ENCODE measurements at regions not wholly inside any gene's neighbourhood (a gene's known extent, or its start where the extent isn't known, plus 50 kb on each side); places are given as distances from the start of the nearest gene placed in this dataset.
"Not testable (repeated sequence)": the region's sequence is repeated elsewhere in the genome, so short reads cannot be mapped to it uniquely, and the experiment has no call there.

- DNase-seq (ENCODE audit: low spot score), result no peak
Observed at GRCh38 chrY:18919256-18919655, 145.7 kb upstream of the HSFY2 start.

DNA sequence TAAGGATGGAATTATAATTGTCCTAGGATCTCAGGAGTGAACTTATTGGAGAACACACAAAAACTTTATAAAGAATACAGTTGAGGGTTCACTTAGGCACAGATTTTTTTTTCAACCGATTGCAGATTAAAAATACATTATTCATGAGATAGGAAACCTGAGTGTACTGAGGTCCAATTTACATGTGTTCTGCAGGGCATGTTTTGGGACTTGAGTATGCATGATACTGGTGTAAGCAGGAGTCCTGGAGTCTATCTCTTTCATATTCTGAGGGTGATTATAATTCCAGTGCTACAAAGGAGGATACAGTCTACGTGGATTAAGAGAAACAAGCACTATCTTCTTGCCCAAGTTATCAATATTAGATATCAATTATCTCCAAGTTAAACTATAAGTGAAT lies 139.3 kb upstream of the HSFY2 start:
- DNase-seq (ENCODE audit: low spot score), result no peak

DNA sequence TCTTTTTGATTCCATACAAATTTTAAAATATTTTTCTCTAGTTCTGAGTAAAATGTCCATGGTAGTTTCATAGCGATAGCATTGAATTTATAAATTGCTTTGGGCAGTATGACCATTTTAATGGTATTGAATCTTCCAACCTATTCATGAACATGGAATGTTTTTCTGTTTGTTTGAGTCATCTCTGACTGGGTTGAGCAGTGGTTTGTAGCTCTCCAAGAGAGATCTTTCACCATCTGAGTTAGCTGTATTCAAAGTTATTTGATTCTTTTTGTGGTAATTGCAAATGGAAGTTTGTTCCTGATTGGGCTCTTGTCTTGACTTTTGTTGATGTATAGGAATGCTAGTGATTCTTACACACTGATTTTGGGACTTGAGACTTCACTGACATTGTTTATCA lies 136.3 kb upstream of the HSFY2 start:
- DNase-seq (ENCODE audit: low spot score), result no peak

- not testable (repeated sequence) for DNase-seq (ENCODE audit: low spot score)
Observed at GRCh38 chrY:18906198-18906597, 132.7 kb upstream of the HSFY2 start.

GRCh38 chrY:18904296-18904695 lies 130.8 kb upstream of the HSFY2 start:
- no peak for DNase-seq (ENCODE audit: low spot score)

DNA sequence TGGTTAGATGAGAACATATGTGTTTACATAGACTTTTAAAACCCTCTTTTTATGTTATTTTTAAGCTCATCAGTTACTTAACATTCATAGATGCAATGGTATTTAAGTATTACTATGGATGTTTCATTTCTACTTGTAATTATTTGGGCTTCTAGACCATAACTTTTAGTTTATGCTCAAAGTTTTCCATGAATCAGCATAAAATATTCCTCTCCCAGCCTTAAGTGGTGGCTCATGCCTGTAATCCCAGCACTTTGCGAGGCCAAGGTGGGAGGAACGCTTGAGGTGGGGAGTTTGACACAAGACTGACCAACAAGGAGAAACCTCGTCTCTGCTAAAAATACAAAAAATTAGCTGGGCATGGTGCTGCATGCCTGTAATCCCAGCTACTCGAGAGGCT lies 118.5 kb upstream of the HSFY2 start:
- no peak for DNase-seq (ENCODE audit: low spot score)

- no peak for DNase-seq (ENCODE audit: low spot score)
Observed at GRCh38 chrY:18889548-18889947, 116.0 kb upstream of the HSFY2 start.

GRCh38 chrY:18884748-18885147 lies 111.2 kb upstream of the HSFY2 start:
- DNase-seq (ENCODE audit: low spot score), result no peak

GRCh38 chrY:18869145-18869544 lies 95.6 kb upstream of the HSFY2 start:
- not testable (repeated sequence) for DNase-seq (ENCODE audit: low spot score)

- not testable (repeated sequence) for DNase-seq (ENCODE audit: low spot score)
Observed at GRCh38 chrY:18866887-18867551, 93.5 kb upstream of the HSFY2 start.

GRCh38 chrY:18860856-18861255 lies 87.3 kb upstream of the HSFY2 start:
- DNase-seq (ENCODE audit: low spot score), result not testable (repeated sequence)

- not testable (repeated sequence) for DNase-seq (ENCODE audit: low spot score)
Observed at GRCh38 chrY:18858484-18859191, 85.1 kb upstream of the HSFY2 start.

GRCh38 chrY:18855184-18855583 lies 81.6 kb upstream of the HSFY2 start:
- not testable (repeated sequence) for DNase-seq (ENCODE audit: low spot score)

- not testable (repeated sequence) for DNase-seq (ENCODE audit: low spot score)
Observed at GRCh38 chrY:18853323-18853722, 79.8 kb upstream of the HSFY2 start.

DNA sequence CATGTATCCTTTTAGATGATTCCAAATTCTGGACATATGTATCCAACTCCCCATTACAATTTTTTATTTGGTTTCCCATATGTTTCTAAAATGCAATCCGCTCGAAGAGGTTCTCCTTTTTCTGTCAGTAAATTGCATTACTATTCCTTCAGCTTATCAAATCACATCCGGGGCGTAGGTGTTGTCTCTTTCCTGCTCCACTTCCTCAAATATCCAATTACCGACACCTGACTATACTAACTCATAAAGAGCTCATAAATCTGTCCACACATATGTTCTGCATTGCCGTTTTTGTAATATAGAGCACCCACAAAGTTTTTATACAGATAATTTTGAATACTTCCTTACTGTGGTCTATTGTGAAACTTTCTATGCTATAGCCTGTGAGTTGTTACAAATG lies 63.1 kb upstream of the HSFY2 start:
- not testable (repeated sequence) for DNase-seq (ENCODE audit: low spot score)
